HepG2 (cell line): ENCODE measurements at regions not wholly inside any gene's neighbourhood (a gene's known extent, or its start where the extent isn't known, plus 50 kb on each side); places are given as distances from the start of the nearest gene placed in this dataset.

Source experiments
- ATAC-seq: fragments of 200-7000 bp; cut with Tn5 transposase; 3 replicates; pipeline ENCODE4 v1.9.1; 2020; ENCODE audit warnings: mild to moderate bottlenecking, moderate library complexity
- BruUV-seq: library from RNA; stranded (reverse); fragments of 400-500 nt; replicated peaks from 2 replicates; lab custom pipeline; 2021; lab: Mats Ljungman, UMichigan
- CTCF ChIA-PET: fragments of 300-600 bp; formaldehyde crosslinking; extraction: SDS; loops from one replicate; lab custom pipeline; 2021; ENCODE audit warnings: low total read pairs, inconsistent platforms, low intra/inter-chr PET ratio; lab: Yijun Ruan, JAX
- POLR2A ChIA-PET: fragments of 350-600 bp; sonication (Branson Sonifier 250); formaldehyde crosslinking; loops from one replicate; lab custom pipeline; 2020; ENCODE audit warnings: antibody characterized with exemption, inconsistent platforms; lab: Yijun Ruan, JAX
- DNase-seq: peaks from one replicate; pipeline ENCODE4 v3.0.0-alpha.2; 2015; ENCODE audit warnings: low spot score
- FAIRE-seq: peaks from 3 replicates; lab custom pipeline; 2011; peaks lifted over from hg19 to GRCh38; lab: Jason Lieb, UNC
- H2AFZ ChIP-seq: one replicate; pipeline ENCODE4 v1.6.1; 2011; ENCODE audit warnings: low read length, inconsistent platforms
- H3K27ac ChIP-seq: fragments of 300-600 bp; 3 replicates; pipeline ENCODE4 v1.8.0; 2011; ENCODE audit warnings: mixed run types, mild to moderate bottlenecking, mixed read lengths, low read length, inconsistent platforms; ENCODE audit not compliant: insufficient read depth; ENCODE audit errors: extremely low read length
- H3K27me3 ChIP-seq, 2 experiments: fragments of 200-600 bp in 1 of 2; 2 replicates in 1 of 2; 3 replicates in 1 of 2; pipeline versions ENCODE4 v1.6.0 to v1.8.0; 2011; ENCODE audit warnings: low read length in 2 of 2, mild to moderate bottlenecking in 2 of 2, moderate library complexity in 2 of 2, inconsistent platforms in 1 of 2; ENCODE audit not compliant: insufficient read depth in 2 of 2, control insufficient read depth in 1 of 2
- H3K36me3 ChIP-seq, 2 experiments: fragments of 200-600 bp in 1 of 2; replicated peaks in 1 of 2; 2 replicates in 1 of 2; 3 replicates in 1 of 2; pipeline versions ENCODE4 v1.5.1 to v1.8.0; 2011; ENCODE audit warnings: low read length in 2 of 2, inconsistent platforms in 1 of 2; ENCODE audit not compliant: insufficient read depth in 2 of 2, control insufficient read depth in 1 of 2
- H3K4me1 ChIP-seq: 2 replicates; pipeline ENCODE4 v1.5.1; 2012; ENCODE audit warnings: low read length, inconsistent platforms; ENCODE audit not compliant: insufficient read depth
- H3K4me2 ChIP-seq: 2 replicates; pipeline ENCODE4 v1.6.0; 2011; ENCODE audit warnings: low read depth, low read length, inconsistent platforms
- H3K4me3 ChIP-seq, 3 experiments: fragments of 200-600 bp in 1 of 3; sonication (generic), shearing (Covaris generic) in 1 of 3; replicated peaks in 1 of 3; 2 replicates each; pipeline ENCODE4 v1.5.1; 2011 to 2016; ENCODE audit warnings: low read length in 3 of 3, inconsistent platforms in 2 of 3, low read depth in 2 of 3, mild to moderate bottlenecking in 2 of 3, control low read depth in 1 of 3, mixed read lengths in 1 of 3; ENCODE audit not compliant: insufficient read depth in 1 of 3
- H3K79me2 ChIP-seq: one replicate; pipeline ENCODE4 v1.6.1; 2011; ENCODE audit warnings: low read length, inconsistent platforms; ENCODE audit not compliant: insufficient read depth
- H3K9ac ChIP-seq: 2 replicates; pipeline ENCODE4 v1.6.0; 2011; ENCODE audit warnings: mild to moderate bottlenecking, low read depth, low read length, inconsistent platforms; ENCODE audit not compliant: insufficient read depth
- H3K9me3 ChIP-seq: 2 replicates; pipeline ENCODE4 v1.5.1; 2012; ENCODE audit warnings: mild to moderate bottlenecking, low read length
- H4K20me1 ChIP-seq: 2 replicates; pipeline ENCODE4 v1.6.0; 2011; ENCODE audit warnings: inconsistent platforms, mild to moderate bottlenecking, low read length, moderate library complexity; ENCODE audit not compliant: insufficient read depth
- CHCHD3 ChIP-seq: sonication (generic); formaldehyde crosslinking; IDR thresholded peaks from 2 replicates; pipeline ENCODE4 v1.8.0; 2022; ENCODE audit warnings: mild to moderate bottlenecking, missing genetic modification reagents, moderate library complexity
- E2F1 ChIP-seq: sonication (generic); formaldehyde crosslinking; IDR thresholded peaks from 2 replicates; pipeline ENCODE4 v1.5.0; 2020; ENCODE audit warnings: missing genetic modification reagents
- ETV6 ChIP-seq: sonication (generic); formaldehyde crosslinking; conservative IDR thresholded peaks from 2 replicates; pipeline ENCODE4 v1.4.0; 2020; ENCODE audit warnings: missing genetic modification reagents
- GRHL1 ChIP-seq: sonication (generic); formaldehyde crosslinking; conservative IDR thresholded peaks from 2 replicates; pipeline ENCODE4 v1.8.0; 2022; ENCODE audit warnings: missing genetic modification reagents
- IKZF4 ChIP-seq: sonication (generic); formaldehyde crosslinking; IDR thresholded peaks from 2 replicates; pipeline ENCODE4 v1.5.1; 2020; ENCODE audit warnings: borderline replicate concordance, mild to moderate bottlenecking, low read depth, missing genetic modification reagents; ENCODE audit errors: not compliant biosample characterization
- POLR2A ChIP-seq, 2 experiments: IDR thresholded peaks; 2 replicates each; pipeline ENCODE4 v1.6.1; 2011; ENCODE audit warnings: low read depth in 2 of 2, low read length in 2 of 2, mild to moderate bottlenecking in 1 of 2, moderate library complexity in 1 of 2; ENCODE audit not compliant: insufficient read depth in 1 of 2
- RBFOX2 ChIP-seq: fragments of 200-400 bp; formaldehyde crosslinking; IDR thresholded peaks from 2 replicates; pipeline ENCODE4 v1.6.1; 2017; ENCODE audit warnings: low read depth, mild to moderate bottlenecking, low read length
- SMAD9 ChIP-seq: sonication (generic); formaldehyde crosslinking; IDR thresholded peaks from 2 replicates; pipeline ENCODE4 v1.5.1; 2020; ENCODE audit warnings: mild to moderate bottlenecking, missing genetic modification reagents
- SRSF1 ChIP-seq: fragments of 200-400 bp; formaldehyde crosslinking; optimal IDR thresholded peaks from 2 replicates; pipeline ENCODE3; 2017; ENCODE audit warnings: mild to moderate bottlenecking, low read depth, low read length, moderate library complexity
- ZNF562 ChIP-seq: sonication (generic); formaldehyde crosslinking; IDR thresholded peaks from 2 replicates; pipeline ENCODE4 v1.8.0; 2022; ENCODE audit warnings: missing genetic modification reagents, borderline replicate concordance
- ZNF7 ChIP-seq: IDR thresholded peaks from 2 replicates; pipeline ENCODE4 v1.6.1; 2016; ENCODE audit warnings: missing biosample characterization, missing genetic modification reagents
- ZNF780A ChIP-seq: sonication (generic); formaldehyde crosslinking; IDR thresholded peaks from 2 replicates; pipeline ENCODE4 v1.8.0; 2022; ENCODE audit warnings: mild to moderate bottlenecking, missing genetic modification reagents, moderate library complexity
- WGBS: methylation state at CpG from one replicate; pipeline ENCODE4 v1.1.6; 2017; ENCODE audit warnings: low lambda C conversion rate; 5-methylcytosine and 5-hydroxymethylcytosine counted together
- in situ Hi-C: cut with HindIII; loops from 2 replicates; pipeline ENCODE4 v1.10.0; 2017; ENCODE audit warnings: low pct_unique_long_range_greater_than_20kb; ENCODE audit not compliant: extremely low pct_ligation_motif_present
- intact Hi-C: fragments of 100-400 bp; cut with micrococcal nuclease; formaldehyde crosslinking; loops from one replicate; pipeline ENCODE4 v1.10.0; 2022; ENCODE audit not compliant: unreplicated experiment
- TF ChIP-seq, protein P1 (sequence below): sonication (generic); formaldehyde crosslinking; IDR thresholded peaks from 2 replicates; pipeline ENCODE4 v1.5.1; 2020; ENCODE audit warnings: missing genetic modification reagents, mild to moderate bottlenecking, borderline replicate concordance

DNA sequence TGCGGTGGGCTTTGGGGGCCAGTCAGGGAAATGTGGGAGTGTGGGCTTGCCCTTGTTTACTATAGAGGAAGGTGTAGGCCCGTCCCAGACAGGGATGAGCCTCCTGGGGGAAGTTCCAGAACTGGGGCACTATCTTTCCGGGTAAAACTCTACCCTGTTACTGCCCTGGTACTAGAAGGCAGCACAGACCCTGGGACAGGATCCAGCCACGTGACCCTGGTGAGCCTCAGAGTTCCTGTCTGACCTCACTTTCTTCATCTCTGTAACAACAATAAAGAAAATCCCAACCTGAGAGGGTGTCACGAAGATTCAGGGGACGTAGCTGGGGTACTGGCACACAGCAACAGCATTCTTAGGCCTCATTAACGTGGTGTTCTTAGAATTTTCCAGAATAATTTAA is 239.6 kb upstream of the FOXF1 start:
- ChIA-PET CTCF (no interaction called here), POLR2A (no interaction called here)
- in situ Hi-C loops (no loop called here), intact Hi-C loops (no loop called here)
- no peak overlapping the region for H2AFZ ChIP-seq
- WGBS: 5% methylated on average over 4 of the region's 7 CpGs
- no peaks in the 10 kb centered on the region for H3K36me3 ChIP-seq
- DNase-seq (no peak), FAIRE-seq (no peak), ATAC-seq (no peak)
- H3K4me2 ChIP-seq: no peak overlapping the region
- no peak overlapping the region for H3K27ac ChIP-seq
- H3K9me3 ChIP-seq: no peaks in the 10 kb centered on the region
- H3K79me2 ChIP-seq: no peaks in the 10 kb centered on the region
- H3K4me3 ChIP-seq: no peak overlapping the region
- BruUV-seq: no TSS peak
- H3K27me3 ChIP-seq: peaks cover 1 to 17% of the 10 kb centered on the region in 2 experiments; a peak in 3 of 5 replicates
- H4K20me1 ChIP-seq: no peaks in the 10 kb centered on the region
- H3K4me1 ChIP-seq: no peaks in the 10 kb centered on the region
- H3K9ac ChIP-seq: no peak overlapping the region
- TF ChIP-seq ETV6 (CRISPR knock-in tag) (no peak), IKZF4 (CRISPR knock-in tag) (no peak), GRHL1 (no peak), ZNF562 (CRISPR knock-in tag) (no peak), CHCHD3 (CRISPR knock-in tag) (no peak), E2F1 (CRISPR knock-in tag) (no peak), POLR2A (IDR thresholded peaks at IDR 0.05; ENCODE audit: insufficient read depth in 1 of 2, low read depth in 2 of 2, low read length in 2 of 2) (no peak), SRSF1 (no peak), ZNF780A (CRISPR knock-in tag) (no peak), ZNF7 (no peak), RBFOX2 (no peak), SMAD9 (no peak)
- TF ChIP-seq, protein P1, sequence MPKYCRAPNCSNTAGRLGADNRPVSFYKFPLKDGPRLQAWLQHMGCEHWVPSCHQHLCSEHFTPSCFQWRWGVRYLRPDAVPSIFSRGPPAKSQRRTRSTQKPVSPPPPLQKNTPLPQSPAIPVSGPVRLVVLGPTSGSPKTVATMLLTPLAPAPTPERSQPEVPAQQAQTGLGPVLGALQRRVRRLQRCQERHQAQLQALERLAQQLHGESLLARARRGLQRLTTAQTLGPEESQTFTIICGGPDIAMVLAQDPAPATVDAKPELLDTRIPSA (CRISPR knock-in tag): no peak
